OCI-LY1 (cell line): ENCODE measurements at regions not wholly inside any gene's neighbourhood (a gene's known extent, or its start where the extent isn't known, plus 50 kb on each side); places are given as distances from the start of the nearest gene placed in this dataset.

Source experiments
- H2AFZ ChIP-seq: fragments of 200-600 bp; sonication (generic), shearing (Covaris generic); 2 replicates; pipeline ENCODE4 v1.6.0; 2014; ENCODE audit warnings: antibody characterized with exemption, mild to moderate bottlenecking, low read length
- H3F3A ChIP-seq: fragments of 200-600 bp; sonication (generic), shearing (Covaris generic); 2 replicates; pipeline ENCODE4 v1.6.0; 2014; ENCODE audit warnings: mild to moderate bottlenecking, antibody characterized with exemption, low read length, moderate library complexity; ENCODE audit not compliant: insufficient read depth
- H3K27ac ChIP-seq: fragments of 200-600 bp; sonication (generic); 2 replicates; pipeline ENCODE4 v1.5.1; 2014; ENCODE audit warnings: low read length, mixed run types, mild to moderate bottlenecking, low read depth; ENCODE audit not compliant: poor library complexity, severe bottlenecking
- H3K27me3 ChIP-seq: fragments of 200-600 bp; sonication (generic); 2 replicates; pipeline ENCODE4 v1.6.0; 2014; ENCODE audit warnings: antibody characterized with exemption, mild to moderate bottlenecking, low read length, moderate library complexity; ENCODE audit not compliant: insufficient read depth
- H3K36me3 ChIP-seq: fragments of 200-600 bp; sonication (generic); 2 replicates; pipeline ENCODE4 v1.6.1; 2014; ENCODE audit warnings: mild to moderate bottlenecking, antibody characterized with exemption, low read length, moderate library complexity, mixed read lengths; ENCODE audit not compliant: insufficient read depth
- H3K4me1 ChIP-seq: fragments of 200-600 bp; sonication (generic); 2 replicates; pipeline ENCODE4 v1.5.1; 2014; ENCODE audit warnings: mild to moderate bottlenecking, low read length, moderate library complexity; ENCODE audit not compliant: insufficient read depth, severe bottlenecking
- H3K4me2 ChIP-seq: fragments of 200-600 bp; sonication (generic), shearing (Covaris generic); 2 replicates; pipeline ENCODE4 v1.6.1; 2014; ENCODE audit warnings: low read length
- H3K4me3 ChIP-seq: fragments of 200-600 bp; sonication (generic); 2 replicates; pipeline ENCODE4 v1.5.1; 2014; ENCODE audit warnings: low read length, low read depth, mild to moderate bottlenecking, mixed read lengths; ENCODE audit not compliant: poor library complexity, severe bottlenecking
- H3K79me2 ChIP-seq: fragments of 200-600 bp; shearing (Covaris generic); 2 replicates; pipeline ENCODE4 v1.6.1; 2016; ENCODE audit warnings: mixed run types, low read length, mixed read lengths; ENCODE audit not compliant: insufficient read depth
- H3K9ac ChIP-seq: fragments of 200-600 bp; sonication (generic), shearing (Covaris generic); 2 replicates; pipeline ENCODE4 v1.6.1; 2014; ENCODE audit warnings: mild to moderate bottlenecking, low read length, mixed read lengths
- H3K9me2 ChIP-seq: fragments of 200-600 bp; sonication (generic), shearing (Covaris generic); 2 replicates; pipeline ENCODE4 v1.6.1; 2014; ENCODE audit warnings: low read depth, mild to moderate bottlenecking, low read length, mixed read lengths
- H3K9me3 ChIP-seq: fragments of 200-600 bp; shearing (Covaris generic); 2 replicates; pipeline ENCODE4 v1.6.1; 2014; ENCODE audit warnings: low read length, mixed read lengths
- H4K20me1 ChIP-seq: fragments of 200-600 bp; sonication (generic), shearing (Covaris generic); 2 replicates; pipeline ENCODE4 v1.6.0; 2016; ENCODE audit warnings: mild to moderate bottlenecking, low read length; ENCODE audit not compliant: insufficient read depth
- EZH2 ChIP-seq: fragments of 200-600 bp; sonication (generic), shearing (Covaris generic); IDR thresholded peaks from 2 replicates; pipeline ENCODE4 v1.8.0; 2017; ENCODE audit warnings: borderline replicate concordance, mixed run types, mild to moderate bottlenecking, antibody characterized with exemption, low read length, moderate library complexity, mixed read lengths
- TF ChIP-seq, protein P1 (sequence below): fragments of 200-600 bp; sonication (generic), shearing (Covaris generic); IDR thresholded peaks from 2 replicates; pipeline ENCODE4 v1.5.1; 2017; ENCODE audit warnings: mild to moderate bottlenecking, antibody characterized with exemption, low read length, moderate library complexity, mixed read lengths

GRCh38 chr5:143952809-143953208, 140.8 kb downstream of the HMHB1 start:
- Histone ChIP-seq H3K9me3 (peaks cover 5% of the 10 kb centered on the region; the same call in 1 of the 2 replicates), H3K9me2 (no peaks in the 10 kb centered on the region)

GRCh38 chr5:143953851-143954250, 141.9 kb downstream of the HMHB1 start:
- H3K36me3 ChIP-seq: no peaks in the 10 kb centered on the region
- no peaks in the 10 kb centered on the region for H3F3A ChIP-seq
- H3K4me3 ChIP-seq: no peak overlapping the region
- no peaks in the 10 kb centered on the region for H3K9me2 ChIP-seq
- no peaks in the 10 kb centered on the region for H3K79me2 ChIP-seq
- H3K27ac ChIP-seq: no peak overlapping the region
- no peak overlapping the region for H3K4me2 ChIP-seq
- peaks cover 4% of the 10 kb centered on the region; the same call in 1 of the 2 replicates for H3K9me3 ChIP-seq
- no peak overlapping the region for H2AFZ ChIP-seq
- no peaks in the 10 kb centered on the region for H3K27me3 ChIP-seq
- H3K4me1 ChIP-seq: no peaks in the 10 kb centered on the region
- TF ChIP-seq, protein P1, sequence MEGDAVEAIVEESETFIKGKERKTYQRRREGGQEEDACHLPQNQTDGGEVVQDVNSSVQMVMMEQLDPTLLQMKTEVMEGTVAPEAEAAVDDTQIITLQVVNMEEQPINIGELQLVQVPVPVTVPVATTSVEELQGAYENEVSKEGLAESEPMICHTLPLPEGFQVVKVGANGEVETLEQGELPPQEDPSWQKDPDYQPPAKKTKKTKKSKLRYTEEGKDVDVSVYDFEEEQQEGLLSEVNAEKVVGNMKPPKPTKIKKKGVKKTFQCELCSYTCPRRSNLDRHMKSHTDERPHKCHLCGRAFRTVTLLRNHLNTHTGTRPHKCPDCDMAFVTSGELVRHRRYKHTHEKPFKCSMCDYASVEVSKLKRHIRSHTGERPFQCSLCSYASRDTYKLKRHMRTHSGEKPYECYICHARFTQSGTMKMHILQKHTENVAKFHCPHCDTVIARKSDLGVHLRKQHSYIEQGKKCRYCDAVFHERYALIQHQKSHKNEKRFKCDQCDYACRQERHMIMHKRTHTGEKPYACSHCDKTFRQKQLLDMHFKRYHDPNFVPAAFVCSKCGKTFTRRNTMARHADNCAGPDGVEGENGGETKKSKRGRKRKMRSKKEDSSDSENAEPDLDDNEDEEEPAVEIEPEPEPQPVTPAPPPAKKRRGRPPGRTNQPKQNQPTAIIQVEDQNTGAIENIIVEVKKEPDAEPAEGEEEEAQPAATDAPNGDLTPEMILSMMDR: no peak
- TF ChIP-seq EZH2: no peak
- no peaks in the 10 kb centered on the region for H4K20me1 ChIP-seq
- H3K9ac ChIP-seq: no peak overlapping the region

More at GRCh38 chr5:143952809-143953208, 140.8 kb downstream of the HMHB1 start:
- Histone ChIP-seq H3F3A (no peaks in the 10 kb centered on the region), H3K79me2 (no peaks in the 10 kb centered on the region), H3K4me3 (no peak overlapping the region), H4K20me1 (no peaks in the 10 kb centered on the region), H3K4me1 (no peaks in the 10 kb centered on the region), H3K9ac (no peak overlapping the region), H3K36me3 (no peaks in the 10 kb centered on the region), H2AFZ (no peak overlapping the region), H3K27ac (no peak overlapping the region), H3K4me2 (no peak overlapping the region), H3K27me3 (no peaks in the 10 kb centered on the region)
- no peak for TF ChIP-seq EZH2

- H3K36me3 ChIP-seq: no peaks in the 10 kb centered on the region
- no peaks in the 10 kb centered on the region for H4K20me1 ChIP-seq
- H2AFZ ChIP-seq: no peak overlapping the region
- H3K4me1 ChIP-seq: no peaks in the 10 kb centered on the region
- H3F3A ChIP-seq: no peaks in the 10 kb centered on the region
- no peak overlapping the region for H3K9ac ChIP-seq
- no peak for TF ChIP-seq EZH2
- TF ChIP-seq, protein P1: no peak
- no peak overlapping the region for H3K4me2 ChIP-seq
- H3K79me2 ChIP-seq: no peaks in the 10 kb centered on the region
- no peaks in the 10 kb centered on the region for H3K27me3 ChIP-seq
- no peaks in the 10 kb centered on the region for H3K9me2 ChIP-seq
- H3K27ac ChIP-seq: no peak overlapping the region
- H3K9me3 ChIP-seq: peaks cover 4% of the 10 kb centered on the region; the same call in 1 of the 2 replicates
- H3K4me3 ChIP-seq: no peak overlapping the region
These were observed 143.2 kb downstream of the HMHB1 start for GRCh38 chr5:143955141-143955540.

- Histone ChIP-seq H3F3A (no peaks in the 10 kb centered on the region), H4K20me1 (no peaks in the 10 kb centered on the region), H3K27ac (no peak overlapping the region), H3K36me3 (no peaks in the 10 kb centered on the region), H3K4me3 (no peak overlapping the region), H3K4me1 (no peaks in the 10 kb centered on the region), H3K9ac (no peak overlapping the region), H3K9me2 (no peaks in the 10 kb centered on the region), H3K9me3 (peaks cover under 1% of the 10 kb centered on the region; the same call in 1 of the 2 replicates), H3K79me2 (no peaks in the 10 kb centered on the region), H3K4me2 (no peak overlapping the region), H2AFZ (no peak overlapping the region), H3K27me3 (no peaks in the 10 kb centered on the region)
- no peak for TF ChIP-seq EZH2
- TF ChIP-seq, protein P1: peak; percentile 50
These were observed 145.5 kb downstream of the HMHB1 start for GRCh38 chr5:143957455-143957854.
